Endothelial cell of umbilical vein (primary cell): ENCODE measurements at regions not wholly inside any gene's neighbourhood (a gene's known extent, or its start where the extent isn't known, plus 50 kb on each side); places are given as distances from the start of the nearest gene placed in this dataset.

ENCODE experiments used
- BruUV-seq: library from RNA; stranded (reverse); fragments of 400-500 nt; replicated peaks from 2 replicates; lab custom pipeline; 2021; lab: Mats Ljungman, UMichigan
- CTCF ChIA-PET: fragments of 300-600, 350-600 bp; sonication (Branson Sonifier 250); formaldehyde crosslinking; loops from one replicate; lab custom pipeline; 2021; ENCODE audit warnings: antibody characterized with exemption, inconsistent platforms; lab: Charles Lee
- POLR2A ChIA-PET: fragments of 300-600, 350-600 bp; sonication (Branson Sonifier 250); formaldehyde crosslinking; loops from one replicate; lab custom pipeline; 2021; ENCODE audit warnings: antibody characterized with exemption, inconsistent platforms; lab: Charles Lee
- DNase-seq: peaks from one replicate; pipeline ENCODE4 v3.0.0-alpha.2; 2011; ENCODE audit warnings: low read depth, low spot score
- FAIRE-seq: peaks from 2 replicates; lab custom pipeline; 2011; peaks lifted over from hg19 to GRCh38; lab: Jason Lieb, UNC
- H2AFZ ChIP-seq: 2 replicates; pipeline ENCODE4 v1.6.0; 2012; ENCODE audit warnings: low read depth, low read length, control low read depth, inconsistent platforms
- H3K27ac ChIP-seq: 2 replicates; pipeline ENCODE4 v1.5.1; 2011; ENCODE audit warnings: low read depth, mild to moderate bottlenecking, control low read depth, low read length, moderate library complexity; ENCODE audit not compliant: insufficient read depth
- H3K27me3 ChIP-seq, 2 experiments: 2 replicates each; pipeline versions ENCODE4 v1.6.0 to v1.6.1; 2011; ENCODE audit warnings: low read length in 2 of 2, mixed read lengths in 1 of 2; ENCODE audit not compliant: control insufficient read depth in 2 of 2, insufficient read depth in 2 of 2
- H3K36me3 ChIP-seq, 2 experiments: 2 replicates in 1 of 2; 3 replicates in 1 of 2; pipeline ENCODE4 v1.5.1; 2011; ENCODE audit warnings: low read length in 2 of 2, mild to moderate bottlenecking in 1 of 2, moderate library complexity in 1 of 2; ENCODE audit not compliant: control insufficient read depth in 2 of 2, insufficient read depth in 2 of 2; ENCODE audit errors: extremely low read depth in 1 of 2
- H3K4me1 ChIP-seq: 3 replicates; pipeline ENCODE4 v1.5.1; 2011; ENCODE audit warnings: mild to moderate bottlenecking, low read length; ENCODE audit not compliant: control insufficient read depth, insufficient read depth; ENCODE audit errors: extremely low read depth
- H3K4me2 ChIP-seq: 2 replicates; pipeline ENCODE4 v1.6.1; 2011; ENCODE audit warnings: low read length, control low read depth, mixed read lengths; ENCODE audit not compliant: insufficient read depth
- H3K4me3 ChIP-seq, 3 experiments: fragments of 200-600 bp in 1 of 3; sonication (generic), shearing (Covaris generic) in 1 of 3; replicated peaks in 1 of 3; 2 replicates each; pipeline ENCODE4 v1.5.1; 2011 to 2016; ENCODE audit warnings: control low read depth in 3 of 3, low read length in 3 of 3, mild to moderate bottlenecking in 2 of 3, inconsistent platforms in 1 of 3, low read depth in 1 of 3, moderate library complexity in 1 of 3; ENCODE audit not compliant: insufficient read depth in 1 of 3
- H3K79me2 ChIP-seq: 2 replicates; pipeline ENCODE4 v1.6.0; 2012; ENCODE audit warnings: low read length, inconsistent platforms; ENCODE audit not compliant: control insufficient read depth, insufficient read depth
- H3K9ac ChIP-seq: replicated peaks from 2 replicates; pipeline ENCODE3; 2011; ENCODE audit warnings: low read length, control low read depth; ENCODE audit not compliant: insufficient read depth; ENCODE audit errors: extremely low read depth
- H3K9me1 ChIP-seq: replicated peaks from 3 replicates; pipeline ENCODE4 v1.6.0; 2011; ENCODE audit warnings: mild to moderate bottlenecking, low read length; ENCODE audit not compliant: control insufficient read depth, insufficient read depth; ENCODE audit errors: extremely low read depth
- H3K9me3 ChIP-seq: replicated peaks from 2 replicates; pipeline ENCODE4 v1.5.1; 2012; ENCODE audit warnings: low read length, inconsistent platforms; ENCODE audit not compliant: control insufficient read depth, insufficient read depth
- H4K20me1 ChIP-seq: replicated peaks from 2 replicates; pipeline ENCODE3; 2011; ENCODE audit warnings: mild to moderate bottlenecking, low read length; ENCODE audit not compliant: control insufficient read depth, insufficient read depth; ENCODE audit errors: extremely low read depth
- EZH2 ChIP-seq: IDR thresholded peaks from 2 replicates; pipeline ENCODE4 v1.6.1; 2012; ENCODE audit warnings: borderline replicate concordance, low read depth, mild to moderate bottlenecking, moderate library complexity, low read length, inconsistent platforms; ENCODE audit not compliant: severe bottlenecking
- FOS ChIP-seq: IDR thresholded peaks from 2 replicates; pipeline ENCODE4 v1.6.1; 2011; ENCODE audit warnings: mild to moderate bottlenecking, low read length, moderate library complexity, borderline replicate concordance; ENCODE audit not compliant: insufficient read depth
- GATA2 ChIP-seq: IDR thresholded peaks from 2 replicates; pipeline ENCODE4 v1.7.0; 2011; ENCODE audit warnings: low read depth, mild to moderate bottlenecking, moderate library complexity, mixed read lengths, low read length; ENCODE audit not compliant: insufficient read length, insufficient read depth
- JUN ChIP-seq: IDR thresholded peaks from 2 replicates; pipeline ENCODE4 v1.6.1; 2011; ENCODE audit warnings: borderline replicate concordance, low read depth; ENCODE audit not compliant: insufficient read length, insufficient read depth
- MYC ChIP-seq: IDR thresholded peaks from one replicate; pipeline ENCODE4 v1.6.1; 2011; ENCODE audit warnings: mild to moderate bottlenecking, low read depth, low read length
- POLR2A ChIP-seq: IDR thresholded peaks from 2 replicates; pipeline ENCODE4 v1.6.1; 2012; ENCODE audit warnings: low read depth, mild to moderate bottlenecking, control low read depth, low read length
- POLR2AphosphoS5 ChIP-seq: IDR thresholded peaks from 2 replicates; pipeline ENCODE4 v1.6.1; 2012; ENCODE audit warnings: low read depth, mild to moderate bottlenecking, control low read depth, low read length, moderate library complexity; ENCODE audit not compliant: insufficient read depth
- dilution Hi-C: fragments of 300-500 bp; cut with MboI; formaldehyde crosslinking; loops from one replicate; pipeline ENCODE4 v1.15.0; 2019; ENCODE audit warnings: low sequenced_read_pairs; ENCODE audit not compliant: extremely low pct_ligation_motif_present
- intact Hi-C: fragments of 100-400 bp; cut with micrococcal nuclease; formaldehyde crosslinking; loops from one replicate; pipeline ENCODE4 v1.10.0; 2022
- TF ChIP-seq, protein P1 (sequence below), 2 donors: IDR thresholded peaks; 1 replicate in 1 of 2; 2 replicates in 1 of 2; pipeline ENCODE4 v1.5.1; 2011; ENCODE audit warnings: low read length in 2 of 2, mild to moderate bottlenecking in 2 of 2, moderate library complexity in 2 of 2, control low read depth in 1 of 2, inconsistent platforms in 1 of 2, low read depth in 1 of 2; ENCODE audit not compliant: insufficient read depth in 1 of 2; ENCODE audit errors: extremely low read depth in 1 of 2
- TF ChIP-seq, protein P2 (sequence below): IDR thresholded peaks from 2 replicates; pipeline ENCODE4 v1.6.1; 2011; ENCODE audit not compliant: insufficient read depth, insufficient read length

DNA sequence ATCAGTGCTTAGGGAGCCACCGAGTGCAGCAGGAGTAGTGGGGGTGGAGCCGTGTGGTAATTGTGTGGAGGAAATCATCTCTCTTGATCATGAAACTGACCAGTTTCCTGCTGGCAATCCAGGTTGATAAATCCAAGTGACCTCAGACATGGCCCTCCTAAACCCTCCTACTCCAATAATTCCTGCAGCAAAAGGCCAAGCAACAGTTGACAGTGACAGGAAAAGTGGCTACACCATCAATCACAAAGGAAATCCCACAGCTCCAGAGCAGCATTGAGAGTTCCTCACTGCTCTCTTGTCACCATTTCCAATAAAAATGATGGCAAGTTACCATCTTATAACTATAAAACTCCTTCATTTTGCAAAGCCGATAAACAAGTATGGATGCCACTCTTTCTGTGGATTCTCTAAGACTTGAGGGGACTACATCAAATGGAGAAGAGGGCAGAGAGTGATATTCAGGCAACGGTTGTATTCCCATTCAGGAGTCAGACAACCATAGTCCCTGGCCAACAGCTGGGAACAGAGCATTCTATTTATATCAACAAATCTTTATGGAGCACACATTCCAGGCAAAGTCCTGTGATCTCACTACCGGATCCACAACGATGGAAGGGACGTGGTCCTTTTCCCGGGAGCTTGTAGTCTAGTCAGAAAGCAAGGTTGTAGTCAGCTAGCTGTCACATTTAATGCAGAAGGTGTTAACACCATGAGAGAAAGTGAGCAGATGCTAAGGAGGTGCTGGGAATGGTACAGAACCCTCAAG lies 312.5 kb upstream of the CTNNB1 start:
- BruUV-seq = no TSS peak
- no peaks in the 10 kb centered on the region for H3K4me1 ChIP-seq
- no peaks in the 10 kb centered on the region for H3K9me3 ChIP-seq
- H3K27me3 ChIP-seq = no peaks in the 10 kb centered on the region
- no peaks in the 10 kb centered on the region for H3K9me1 ChIP-seq
- ChIA-PET CTCF (no interaction called here), POLR2A (no interaction called here)
- intact Hi-C loops = no loop called here
- H2AFZ ChIP-seq = no peak overlapping the region
- H4K20me1 ChIP-seq = no peaks in the 10 kb centered on the region
- TF ChIP-seq EZH2 (no peak), MYC (no peak), JUN (no peak), FOS (no peak), POLR2A (no peak), GATA2 (no peak), POLR2AphosphoS5 (no peak)
- TF ChIP-seq, protein P1, sequence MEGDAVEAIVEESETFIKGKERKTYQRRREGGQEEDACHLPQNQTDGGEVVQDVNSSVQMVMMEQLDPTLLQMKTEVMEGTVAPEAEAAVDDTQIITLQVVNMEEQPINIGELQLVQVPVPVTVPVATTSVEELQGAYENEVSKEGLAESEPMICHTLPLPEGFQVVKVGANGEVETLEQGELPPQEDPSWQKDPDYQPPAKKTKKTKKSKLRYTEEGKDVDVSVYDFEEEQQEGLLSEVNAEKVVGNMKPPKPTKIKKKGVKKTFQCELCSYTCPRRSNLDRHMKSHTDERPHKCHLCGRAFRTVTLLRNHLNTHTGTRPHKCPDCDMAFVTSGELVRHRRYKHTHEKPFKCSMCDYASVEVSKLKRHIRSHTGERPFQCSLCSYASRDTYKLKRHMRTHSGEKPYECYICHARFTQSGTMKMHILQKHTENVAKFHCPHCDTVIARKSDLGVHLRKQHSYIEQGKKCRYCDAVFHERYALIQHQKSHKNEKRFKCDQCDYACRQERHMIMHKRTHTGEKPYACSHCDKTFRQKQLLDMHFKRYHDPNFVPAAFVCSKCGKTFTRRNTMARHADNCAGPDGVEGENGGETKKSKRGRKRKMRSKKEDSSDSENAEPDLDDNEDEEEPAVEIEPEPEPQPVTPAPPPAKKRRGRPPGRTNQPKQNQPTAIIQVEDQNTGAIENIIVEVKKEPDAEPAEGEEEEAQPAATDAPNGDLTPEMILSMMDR (IDR thresholded peaks at IDR 0.05; ENCODE audit: extremely low read depth in 1 of 2, insufficient read depth in 1 of 2, low read depth in 1 of 2, low read length in 2 of 2) = no peak
- TF ChIP-seq, protein P2, sequence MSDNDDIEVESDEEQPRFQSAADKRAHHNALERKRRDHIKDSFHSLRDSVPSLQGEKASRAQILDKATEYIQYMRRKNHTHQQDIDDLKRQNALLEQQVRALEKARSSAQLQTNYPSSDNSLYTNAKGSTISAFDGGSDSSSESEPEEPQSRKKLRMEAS = no peak
- no peaks in the 10 kb centered on the region for H3K79me2 ChIP-seq
- no peak overlapping the region for H3K9ac ChIP-seq
- FAIRE-seq (no peak), DNase-seq (no peak)
- dilution Hi-C loops = no loop called here
- H3K36me3 ChIP-seq = no peaks in the 10 kb centered on the region
- H3K27ac ChIP-seq = no peak overlapping the region
- H3K4me3 ChIP-seq = no peak overlapping the region
- no peak overlapping the region for H3K4me2 ChIP-seq
